NCI-H524 (cell line): ENCODE measurements at regions not wholly inside any gene's neighbourhood (a gene's known extent, or its start where the extent isn't known, plus 50 kb on each side); places are given as distances from the start of the nearest gene placed in this dataset.
"Not testable (repeated sequence)": the region's sequence is repeated elsewhere in the genome, so short reads cannot be mapped to it uniquely, and the experiment has no call there.

Experiments
- DNase-seq, 2 experiments: peaks; one replicate each; lab custom pipeline; 2025; lab: John Stamatoyannopoulos, UW

DNA sequence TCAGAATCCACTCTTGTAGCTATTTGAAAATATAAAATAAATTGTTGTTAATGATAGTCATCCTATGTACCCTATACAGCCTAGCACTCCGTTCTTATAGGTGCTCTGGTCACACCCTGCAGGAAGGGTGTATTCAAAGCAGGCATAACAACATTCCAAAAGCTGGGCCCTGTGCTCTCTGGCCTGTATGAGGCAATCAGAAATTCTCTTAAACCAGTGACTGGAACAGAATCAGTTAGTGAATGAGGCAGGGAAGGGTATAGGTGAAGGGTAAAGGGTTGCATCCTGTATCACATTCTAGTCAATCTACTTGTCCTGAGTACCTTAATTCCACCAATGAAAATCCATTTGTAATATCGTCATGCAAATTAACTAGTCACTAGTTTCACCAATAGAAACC is 154.5 kb upstream of the ZNF217 start:
- no peak for DNase-seq

DNA sequence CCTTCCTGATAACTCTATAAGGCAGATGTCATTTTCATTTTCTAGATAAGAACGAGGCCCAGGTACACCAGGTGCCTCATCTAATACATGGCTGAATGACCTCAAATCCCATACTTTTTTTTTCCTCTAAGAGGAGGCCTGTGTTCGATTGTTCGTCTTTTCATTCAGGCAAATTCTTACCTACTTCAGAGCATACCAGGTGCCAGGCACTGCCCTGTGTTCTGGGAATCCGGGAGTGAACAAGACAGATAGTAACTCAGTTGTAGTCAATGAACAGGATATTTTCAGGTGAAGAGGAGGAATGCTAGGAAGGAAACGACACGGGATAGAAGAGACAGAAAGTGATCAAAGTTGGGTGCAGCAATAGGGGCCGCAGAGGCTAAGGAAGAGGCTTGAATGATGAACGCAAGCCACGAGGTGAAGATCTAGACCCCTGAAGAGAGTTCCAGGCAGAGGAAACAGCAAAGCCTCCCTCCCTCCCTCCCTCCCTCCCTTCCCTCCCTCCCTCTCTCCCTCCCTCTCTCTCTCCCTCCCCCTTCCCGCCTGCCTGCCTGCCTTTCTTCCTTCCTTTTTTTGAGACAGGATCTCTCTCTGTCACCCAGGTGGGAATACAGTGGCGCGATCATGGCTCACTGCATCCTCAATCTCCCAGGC is 150.1 kb upstream of the ZNF217 start:
- no peak for DNase-seq

DNA sequence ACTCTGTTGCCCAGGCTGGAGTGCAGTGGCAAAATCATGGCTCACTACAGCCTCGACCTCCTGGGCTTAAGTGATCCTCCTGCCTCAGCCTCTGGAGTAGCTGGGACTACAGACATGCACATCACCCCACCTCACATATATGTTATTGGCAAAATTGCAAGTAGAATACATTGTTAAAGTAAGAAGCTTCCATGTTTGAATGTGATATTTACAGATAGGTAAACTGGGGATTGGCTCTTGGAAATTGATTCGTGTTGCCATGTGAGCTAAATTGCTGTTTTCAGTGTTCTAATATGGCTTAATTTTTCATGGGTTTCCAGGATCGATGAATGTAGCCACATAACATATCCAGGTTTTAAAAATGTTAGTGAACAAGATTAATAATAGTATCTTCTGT is 149.0 kb upstream of the ZNF217 start:
- DNase-seq: no peak

DNA sequence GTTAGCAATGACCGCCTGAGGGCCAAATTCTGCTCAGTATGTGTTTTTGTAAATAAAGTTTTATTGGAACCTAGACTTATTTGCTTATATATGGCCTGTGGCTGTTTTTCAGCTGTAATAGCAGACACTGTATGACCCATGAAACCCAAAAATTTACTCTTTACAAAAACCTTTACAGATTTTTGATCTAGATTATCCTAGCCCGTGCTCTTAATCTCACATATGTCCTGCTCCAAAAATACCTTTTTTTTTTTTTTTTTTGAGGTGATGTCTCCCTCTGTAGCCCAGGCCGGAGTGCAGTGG is 148.0 kb upstream of the ZNF217 start:
- no peak for DNase-seq

DNA sequence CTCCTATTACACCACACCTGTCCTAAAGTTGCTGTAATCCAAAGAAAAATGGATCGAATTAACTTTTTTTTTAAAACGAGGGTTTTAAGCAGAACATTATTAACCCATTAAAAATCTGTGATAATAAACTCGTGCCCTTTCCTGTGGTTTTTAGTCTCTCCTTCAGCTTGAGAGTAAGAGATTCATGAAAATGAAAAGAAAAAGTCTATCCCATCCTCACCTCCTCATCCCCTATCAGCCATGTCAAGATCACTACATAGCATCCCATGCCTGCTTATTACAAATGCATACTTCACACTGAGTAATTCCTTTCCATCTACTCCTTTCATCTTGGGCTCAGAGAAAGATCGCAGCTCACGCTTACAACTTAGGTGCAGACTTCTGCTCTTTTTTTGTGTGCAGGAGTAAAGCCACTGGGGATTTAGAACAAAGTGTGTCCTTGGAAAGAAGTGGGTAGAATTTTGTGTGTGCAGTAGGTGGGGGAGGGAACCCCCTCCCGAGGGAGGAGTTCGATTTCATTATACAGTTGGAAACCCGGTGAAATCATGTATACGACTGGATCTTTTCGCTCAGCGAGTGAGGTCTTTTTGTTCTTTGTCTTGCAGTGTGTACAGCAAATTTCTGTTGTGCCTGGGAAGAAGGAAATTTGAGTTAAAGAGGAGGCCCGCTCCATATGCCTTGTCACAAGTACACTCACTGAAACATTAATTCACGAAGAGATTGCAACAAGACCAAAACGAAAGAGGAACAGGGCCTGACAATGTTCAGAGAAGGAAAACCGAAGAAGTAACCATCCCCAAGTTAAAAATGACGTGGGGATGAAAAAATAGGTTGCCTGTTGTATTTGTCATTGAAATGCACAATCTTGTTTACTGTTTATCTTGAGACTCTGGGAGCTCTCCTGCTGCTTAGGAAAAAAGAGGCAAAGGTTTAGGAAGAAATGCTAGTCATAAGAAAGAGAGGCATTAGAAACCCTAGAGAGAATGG is 146.5 kb upstream of the ZNF217 start:
- peak; percentile 31 to 44 for DNase-seq

DNA sequence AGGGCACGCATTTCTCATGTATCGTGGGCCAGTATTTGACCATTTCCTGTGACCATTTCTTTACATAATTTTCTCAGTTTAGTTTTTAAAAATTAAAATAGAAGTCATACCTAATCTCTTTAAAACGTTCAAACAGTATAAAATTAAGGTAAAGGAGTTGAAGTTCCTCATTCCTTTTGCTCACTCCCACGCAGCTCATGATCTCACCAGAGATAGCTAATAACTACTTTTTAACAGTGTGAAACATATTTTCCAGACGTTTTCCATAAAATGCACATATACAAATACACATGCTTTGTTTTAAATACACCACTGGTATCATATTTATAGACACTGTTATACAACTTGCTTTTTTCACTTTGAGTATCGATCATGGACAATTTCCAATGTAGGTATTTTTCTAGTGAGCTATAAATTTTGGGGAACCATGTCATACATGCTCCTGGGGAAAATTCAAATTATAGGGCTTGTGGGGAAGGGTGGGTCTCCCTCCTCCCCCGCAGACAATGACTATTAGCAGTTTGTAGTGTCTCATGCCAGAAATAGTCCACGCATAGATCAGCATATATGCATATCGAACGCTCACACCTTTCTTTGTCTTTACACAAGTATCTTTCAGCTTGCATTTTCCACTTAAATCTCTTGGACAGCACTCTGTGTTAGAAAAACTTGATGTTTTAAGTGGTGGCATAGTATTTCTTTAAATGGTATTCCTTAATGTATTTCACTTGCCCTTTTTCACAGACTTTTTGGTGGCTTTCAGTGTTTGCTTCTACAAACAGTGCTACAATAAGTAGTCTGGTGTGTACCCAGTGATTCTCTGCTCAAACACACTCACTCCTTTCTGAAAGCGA is 145.5 kb upstream of the ZNF217 start:
- peak in 1 of 2 experiments; percentile 29 for DNase-seq

DNA sequence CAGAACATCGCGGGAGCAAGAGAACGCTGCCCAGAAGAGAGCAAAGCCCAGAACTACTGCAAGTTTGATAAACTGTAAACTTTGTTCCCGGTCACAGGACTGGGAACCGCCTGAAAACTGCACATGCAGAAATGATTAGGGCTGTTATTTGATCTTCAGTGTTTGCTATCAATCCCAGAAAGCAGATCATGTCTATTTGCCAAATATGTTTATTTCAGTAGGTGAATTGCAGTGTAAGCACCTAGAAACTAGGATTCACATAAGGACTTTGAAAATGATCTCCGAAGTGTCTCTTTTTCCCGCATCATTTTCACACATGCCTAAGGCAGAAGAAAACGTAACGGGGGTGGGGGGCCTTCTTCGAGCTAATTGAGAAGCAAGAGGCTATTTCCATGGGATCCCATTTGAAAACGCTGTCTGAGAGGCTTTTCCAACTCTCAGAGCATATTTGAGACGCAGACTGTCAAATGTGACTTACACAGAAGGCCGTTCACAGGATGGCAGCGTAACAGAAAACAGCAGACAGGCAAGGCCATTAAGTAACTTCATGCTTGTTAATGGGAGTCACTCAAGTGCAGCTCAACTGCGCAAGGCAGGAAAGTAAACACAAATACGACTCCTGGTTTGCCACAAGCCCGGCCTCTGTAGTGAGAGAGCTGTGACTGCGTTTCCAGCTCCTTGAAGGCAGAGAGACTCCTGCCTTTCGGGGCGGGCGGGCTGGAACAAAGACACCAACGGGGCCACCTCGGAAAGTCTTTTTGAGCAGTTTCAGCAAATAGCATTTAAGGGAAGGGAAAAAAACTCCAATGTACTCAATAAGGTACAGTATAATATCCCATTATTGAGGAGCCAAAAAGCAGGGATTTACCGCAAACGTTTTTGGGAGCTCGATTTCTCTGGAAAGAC is 144.7 kb upstream of the ZNF217 start:
- DNase-seq: peak; percentile 82 to 91

DNA sequence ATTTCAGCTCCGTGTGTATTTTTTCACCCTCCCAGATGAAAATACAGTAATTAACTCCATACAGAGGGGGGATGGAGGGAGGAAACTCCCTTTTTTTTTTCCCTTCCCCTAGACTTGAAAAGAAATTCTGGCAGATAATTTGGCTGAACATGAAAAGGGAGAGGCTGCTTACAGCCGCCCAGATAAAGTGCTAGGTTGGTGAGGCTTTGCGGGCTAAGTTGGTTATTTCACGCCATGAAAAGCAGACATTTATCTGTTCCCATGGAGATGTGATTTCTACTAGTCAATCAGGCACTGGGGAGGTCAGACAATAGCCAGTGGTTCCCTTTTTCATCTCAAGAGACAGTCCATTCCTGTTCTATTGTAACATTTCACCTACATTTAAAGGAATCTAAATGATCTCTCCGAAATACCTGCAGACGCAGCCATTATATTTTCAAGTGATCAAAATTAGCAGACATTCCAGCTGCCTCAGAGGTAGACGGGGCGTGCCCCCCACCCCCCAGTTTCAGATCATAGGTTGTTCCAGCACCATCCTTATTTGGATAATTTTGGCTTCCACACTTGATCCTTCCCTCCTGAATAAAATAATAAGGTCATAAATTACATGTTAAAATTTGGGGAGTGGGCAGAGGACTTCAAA is 143.9 kb upstream of the ZNF217 start:
- peak in 1 of 2 experiments; percentile 34 for DNase-seq

DNA sequence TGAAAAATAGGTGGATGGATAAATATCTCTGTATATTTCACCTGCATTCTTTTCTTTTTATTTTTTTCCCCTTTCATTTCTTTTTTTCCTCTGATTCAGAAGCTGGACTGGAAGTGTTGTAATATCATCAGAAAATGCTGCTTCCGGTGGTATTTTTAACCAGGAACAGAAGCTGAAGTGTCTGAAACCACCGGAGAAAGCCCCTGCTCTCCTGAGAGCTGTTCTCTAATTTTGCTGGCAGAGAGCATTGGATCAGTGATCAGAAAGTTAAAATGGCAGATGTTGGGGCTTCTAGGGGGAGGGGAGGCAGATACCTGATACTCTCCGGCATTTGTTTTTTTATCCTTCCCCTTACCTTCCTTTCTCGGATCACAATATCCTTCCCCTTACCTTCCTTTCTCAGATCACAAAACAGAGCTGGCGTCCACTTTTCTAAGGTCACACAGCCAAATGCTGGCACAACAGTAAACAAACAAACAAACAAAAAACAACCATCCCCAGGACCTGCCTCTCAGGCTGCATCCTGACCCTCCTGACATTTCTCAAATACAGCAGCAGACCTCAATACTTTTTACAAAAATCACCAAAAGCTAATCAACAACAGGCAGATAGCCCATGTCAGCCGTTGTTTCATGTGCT is 143.2 kb upstream of the ZNF217 start:
- DNase-seq: peak; percentile 66 to 93

DNA sequence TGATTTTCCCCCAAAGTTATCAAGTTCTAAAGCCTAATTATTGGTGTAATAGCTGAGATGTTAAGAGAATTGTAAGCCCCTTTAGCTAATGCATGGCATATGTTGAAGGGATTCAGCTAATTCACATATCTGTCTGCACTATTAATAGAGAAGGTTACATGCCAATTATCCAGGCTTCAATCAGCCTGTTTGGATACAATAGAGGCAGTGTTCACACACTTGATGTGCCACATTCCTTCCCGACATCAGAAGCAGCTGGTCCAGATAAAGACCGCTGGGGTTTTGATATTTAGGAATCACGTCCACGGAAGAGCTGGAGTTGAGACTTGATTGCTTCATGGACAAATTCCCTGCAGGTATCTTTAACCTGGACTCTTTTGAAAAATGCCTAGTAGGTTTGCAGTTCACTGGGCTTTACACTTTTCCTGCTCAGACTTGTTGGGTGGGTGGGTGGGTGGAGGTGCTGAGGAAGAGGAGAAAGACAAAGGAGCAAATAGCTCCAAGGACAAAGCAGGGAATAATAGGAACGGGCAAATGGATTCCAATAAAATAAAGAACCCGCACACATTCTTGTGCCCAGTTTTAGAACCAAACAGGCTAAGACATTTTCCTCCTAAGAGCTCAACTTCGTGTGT is 142.6 kb upstream of the ZNF217 start:
- DNase-seq: peak; percentile 69 to 89

DNA sequence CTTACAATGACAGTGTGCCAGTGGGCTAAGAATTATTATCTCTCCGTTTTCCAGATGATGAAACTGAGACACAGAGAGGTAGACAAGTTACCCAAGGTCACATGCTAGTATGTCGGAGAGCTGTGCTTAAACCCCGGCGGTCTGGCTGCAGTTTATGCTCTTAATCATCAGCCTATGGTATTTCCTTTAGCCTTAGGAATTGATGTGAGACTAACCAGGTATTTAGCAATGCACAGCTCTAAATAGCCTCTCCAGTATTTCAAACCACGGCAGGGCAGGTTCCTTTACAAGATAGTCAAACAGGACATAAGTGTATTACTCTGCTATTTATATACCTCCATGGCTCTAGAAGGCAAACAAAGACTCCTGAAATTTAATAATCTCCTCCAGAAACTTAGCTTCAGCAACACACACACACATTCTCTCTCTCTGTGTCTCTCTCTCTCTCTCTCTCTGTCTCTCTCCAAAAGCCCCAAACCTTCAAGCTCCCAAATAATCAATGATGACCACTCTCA is 142.0 kb upstream of the ZNF217 start:
- DNase-seq: peak; percentile 18 to 72

DNA sequence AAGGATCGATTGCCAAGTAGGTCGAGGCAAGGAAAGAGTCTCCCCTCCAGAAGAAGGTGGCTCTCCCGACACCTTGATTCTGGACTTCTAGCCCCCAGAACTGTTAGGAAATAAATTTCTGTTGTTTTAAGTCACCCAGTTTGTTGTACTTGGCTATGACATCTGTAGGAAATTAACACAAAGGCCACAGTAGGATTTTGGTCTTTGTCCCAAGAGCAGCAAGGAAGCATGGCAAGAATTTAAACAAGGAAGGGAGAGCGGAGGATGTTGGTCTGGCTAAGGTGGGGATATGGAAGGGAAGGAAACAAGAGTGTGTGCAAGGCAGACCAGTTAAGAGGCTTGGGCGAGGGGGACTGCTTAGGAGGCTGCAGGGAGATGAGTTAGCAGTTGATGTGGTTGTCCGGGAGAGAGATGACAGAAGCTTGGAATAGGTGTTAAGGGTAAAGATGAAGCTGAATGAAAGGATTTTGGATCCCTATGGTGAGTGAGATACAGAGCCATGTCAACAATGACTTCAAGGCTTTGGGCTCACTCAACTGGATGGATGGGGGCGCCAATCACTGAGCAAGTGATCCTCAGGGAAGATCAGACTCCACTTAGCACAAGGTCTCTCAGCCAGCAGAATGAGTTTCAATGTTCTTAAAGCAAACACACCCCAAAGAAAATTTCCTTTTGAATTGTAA is 140.5 kb upstream of the ZNF217 start:
- DNase-seq: no peak

DNA sequence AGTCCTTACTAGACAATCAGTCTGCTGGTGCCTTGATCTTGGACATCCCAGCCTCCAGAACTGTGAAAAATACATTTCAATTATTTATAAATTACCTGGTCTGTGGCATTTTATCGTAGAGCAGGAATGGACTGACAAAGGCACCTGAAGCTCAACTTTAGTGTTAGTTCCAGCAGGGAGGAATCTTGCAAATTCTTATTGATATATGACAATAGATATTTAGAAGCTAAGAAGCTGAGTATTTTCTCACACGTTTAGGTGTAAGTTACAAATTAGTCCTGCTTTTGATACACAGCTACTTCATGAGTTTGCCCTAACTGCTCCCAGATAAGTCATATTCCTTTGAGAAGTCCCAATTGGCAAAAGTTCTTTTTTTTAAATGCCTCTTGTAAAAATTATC is 138.0 kb upstream of the ZNF217 start:
- DNase-seq: no peak

DNA sequence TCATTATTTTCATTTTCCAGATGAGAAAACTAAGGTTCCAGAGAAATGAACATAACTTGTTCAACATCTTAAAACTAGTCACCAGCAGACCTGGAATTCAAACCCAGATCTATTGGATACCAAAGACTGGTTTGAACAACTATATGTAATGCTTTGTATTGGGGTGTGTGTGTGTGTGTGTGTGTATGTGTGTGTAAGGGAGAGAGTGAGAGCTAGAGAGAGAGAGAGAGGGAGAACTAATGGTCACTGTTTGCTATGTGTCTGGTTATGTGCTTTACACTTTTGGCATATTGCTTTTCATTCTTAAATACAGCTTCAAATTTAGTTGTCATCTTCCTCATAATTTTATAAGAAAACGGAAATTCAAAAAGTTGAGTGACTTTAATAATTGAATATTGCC is 134.7 kb upstream of the ZNF217 start:
- no peak for DNase-seq

DNA sequence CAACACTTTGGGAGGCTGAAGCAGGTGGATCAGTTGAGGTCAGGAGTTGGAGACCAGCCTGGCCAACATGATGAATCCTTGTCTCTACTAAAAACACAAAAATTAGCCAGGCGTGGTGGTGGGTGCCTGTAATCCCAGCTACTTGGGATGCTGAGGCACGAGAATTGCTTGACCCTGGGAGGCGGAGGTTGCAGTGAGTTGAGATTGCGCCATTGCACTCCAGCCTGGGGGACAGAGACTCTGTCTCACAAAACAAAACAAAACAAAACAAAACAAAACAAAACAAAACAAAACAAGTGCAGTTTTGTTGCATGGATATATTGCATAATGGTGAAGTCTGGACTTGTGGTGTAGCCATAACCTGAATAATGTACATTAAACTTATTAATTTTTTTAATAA is 133.6 kb upstream of the ZNF217 start:
- DNase-seq: not testable (repeated sequence)

DNA sequence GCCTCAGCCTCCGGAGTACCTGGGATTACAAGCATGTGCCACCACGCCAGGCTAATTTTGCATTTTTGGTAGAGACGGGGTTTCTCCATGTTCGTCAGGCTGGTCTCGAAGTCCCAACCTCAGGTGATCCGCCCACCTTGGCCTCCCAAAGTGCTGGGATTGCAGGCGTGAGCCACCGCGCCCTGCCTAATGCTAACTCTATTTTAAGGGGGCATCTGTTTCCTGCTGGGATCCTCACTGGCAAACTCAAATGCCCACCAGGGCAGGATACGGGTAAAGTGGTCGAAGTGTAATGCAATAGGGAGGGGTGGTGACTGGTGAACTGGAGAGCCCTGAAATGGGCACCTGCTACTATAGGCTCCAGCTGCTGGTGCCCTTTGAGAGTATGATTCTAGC is 131.9 kb upstream of the ZNF217 start:
- no peak for DNase-seq

DNA sequence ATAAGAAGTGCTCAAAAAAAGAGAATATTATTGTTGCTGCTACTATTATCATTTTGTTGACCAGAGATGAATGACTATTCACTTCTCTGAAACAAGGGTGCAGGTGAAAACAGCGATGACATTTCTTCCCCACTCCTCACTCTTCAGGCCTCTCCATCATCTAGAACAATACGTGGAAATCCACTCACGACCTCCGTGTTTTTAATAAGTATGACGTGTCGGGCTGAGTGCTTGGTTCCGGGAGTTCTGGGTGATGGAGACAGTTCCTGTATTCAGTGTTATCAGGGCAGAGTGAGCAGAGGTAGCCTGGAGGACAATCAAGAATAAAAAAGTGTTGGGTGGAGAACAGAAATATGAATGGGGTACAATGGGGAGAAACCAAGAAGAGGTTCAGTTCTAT is 130.0 kb upstream of the ZNF217 start:
- DNase-seq: no peak

DNA sequence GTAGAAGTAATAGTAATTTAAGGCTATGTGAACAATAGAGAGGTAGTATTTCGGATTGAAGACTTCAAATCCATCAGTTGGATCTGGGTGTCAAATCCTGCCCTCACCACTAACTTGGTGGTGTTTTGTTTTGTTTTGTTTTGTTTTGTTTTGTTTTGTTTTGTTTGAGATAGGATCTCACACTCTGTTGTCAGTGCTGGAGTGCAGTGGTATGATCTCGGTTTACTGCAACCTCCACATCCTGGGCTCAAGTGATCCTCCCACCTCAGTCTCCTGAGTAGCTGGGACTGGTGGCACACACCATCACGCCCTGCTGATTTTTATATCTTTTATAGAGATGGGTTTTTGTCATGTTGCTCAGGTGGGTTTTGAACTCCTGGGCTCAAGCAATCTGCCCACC is 129.4 kb upstream of the ZNF217 start:
- no peak for DNase-seq

DNA sequence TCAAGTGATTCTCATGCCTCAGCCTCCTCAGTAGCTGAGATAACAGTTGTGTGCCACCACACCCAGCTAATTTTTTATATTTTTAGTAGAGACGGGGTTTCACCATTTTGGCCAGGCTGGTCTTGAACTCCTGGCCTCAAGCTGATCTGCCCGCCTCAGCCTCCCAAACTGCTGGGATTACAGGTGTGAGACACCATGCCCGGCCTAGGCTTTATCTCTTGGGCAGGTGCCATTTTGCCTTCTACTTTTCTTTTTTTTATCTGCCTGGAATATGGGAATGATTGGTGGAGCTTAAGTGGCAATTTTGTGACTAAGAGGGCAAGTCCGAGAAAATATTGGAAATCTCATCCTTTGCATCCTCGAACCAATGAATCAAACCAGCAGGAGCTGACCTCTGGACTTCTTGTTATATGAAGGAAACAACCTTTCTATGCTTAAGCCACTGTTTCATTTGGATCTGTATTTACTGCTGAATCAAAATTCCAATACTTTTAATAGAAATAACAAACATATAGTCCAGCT is 128.9 kb upstream of the ZNF217 start:
- DNase-seq: no peak
